DOHH2 (cell line): ENCODE measurements at regions not wholly inside any gene's neighbourhood (a gene's known extent, or its start where the extent isn't known, plus 50 kb on each side); places are given as distances from the start of the nearest gene placed in this dataset.

Experiments
- CTCF ChIP-seq: fragments of 200-600 bp; sonication (generic); IDR thresholded peaks from one replicate; pipeline ENCODE4 v1.5.1; 2014; ENCODE audit warnings: antibody characterized with exemption, mild to moderate bottlenecking, low read depth, low read length; ENCODE audit not compliant: poor library complexity, severe bottlenecking
- EZH2phosphoT487 ChIP-seq: fragments of 200-600 bp; sonication (generic); IDR thresholded peaks from 2 replicates; pipeline ENCODE4 v1.6.1; 2017; ENCODE audit warnings: borderline replicate concordance, mild to moderate bottlenecking, antibody characterized with exemption, low read length, moderate library complexity, mixed read lengths

DNA sequence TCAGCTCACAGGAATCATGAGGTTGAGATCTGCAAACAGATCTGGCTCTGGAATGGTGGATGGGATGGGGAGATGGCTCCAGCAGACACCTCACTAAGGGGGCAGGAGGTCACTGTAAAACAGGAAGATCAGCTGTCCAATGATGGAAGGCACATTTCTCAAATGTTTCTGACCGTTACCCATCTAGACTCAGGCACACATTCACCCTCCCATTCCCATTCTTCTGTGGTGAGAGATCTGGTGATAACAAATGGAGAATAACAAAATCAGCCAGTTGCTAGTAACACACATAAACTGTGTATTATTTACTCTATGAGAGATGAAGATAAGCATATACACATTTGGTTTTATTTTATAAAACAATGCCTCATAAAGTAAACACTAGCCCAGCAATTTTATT, 235.9 kb downstream of the TSHZ3 start:
- no peak for TF ChIP-seq CTCF
- TF ChIP-seq EZH2phosphoT487 = no peak
